AG04449 (cell line): ENCODE measurements at regions not wholly inside any gene's neighbourhood (a gene's known extent, or its start where the extent isn't known, plus 50 kb on each side); places are given as distances from the start of the nearest gene placed in this dataset.

Source experiments
- CTCF ChIA-PET: fragments of 350-600 bp; formaldehyde crosslinking; extraction: SDS; loops from one replicate; lab custom pipeline; 2021; ENCODE audit warnings: antibody characterized with exemption; lab: Yijun Ruan, JAX
- POLR2A ChIA-PET: fragments of 400-600, 350-600 bp; formaldehyde crosslinking; extraction: SDS; loops from one replicate; lab custom pipeline; 2020; ENCODE audit warnings: antibody characterized with exemption, inconsistent platforms; lab: Yijun Ruan, JAX
- DNase-seq: peaks from one replicate; pipeline ENCODE4 v3.0.0-alpha.2; 2010; ENCODE audit warnings: low read depth, low spot score
- H3K4me3 ChIP-seq: 2 replicates; pipeline ENCODE4 v1.5.1; 2011; ENCODE audit warnings: low read depth, mild to moderate bottlenecking, control low read depth, low read length
- CTCF ChIP-seq: IDR thresholded peaks from one replicate; pipeline ENCODE4 v1.5.1; 2011; ENCODE audit warnings: mild to moderate bottlenecking, moderate library complexity, low read length, control low read depth, inconsistent platforms; ENCODE audit not compliant: insufficient read depth; ENCODE audit errors: missing control alignments

- POLR2A ChIA-PET: no interaction called here
- no peak overlapping the region for H3K4me3 ChIP-seq
- DNase-seq: no peak
- CTCF ChIA-PET: no interaction called here
- TF ChIP-seq CTCF: no peak
Measured at GRCh38 chr9:99411479-99412115, 189.5 kb downstream of the SEC61B start.

- H3K4me3 ChIP-seq: no peak overlapping the region
- no peak for DNase-seq
- TF ChIP-seq CTCF: no peak
- POLR2A ChIA-PET: no interaction called here
- CTCF ChIA-PET: no interaction called here
Measured at GRCh38 chr9:99412606-99413005, 190.5 kb downstream of the SEC61B start.

DNA sequence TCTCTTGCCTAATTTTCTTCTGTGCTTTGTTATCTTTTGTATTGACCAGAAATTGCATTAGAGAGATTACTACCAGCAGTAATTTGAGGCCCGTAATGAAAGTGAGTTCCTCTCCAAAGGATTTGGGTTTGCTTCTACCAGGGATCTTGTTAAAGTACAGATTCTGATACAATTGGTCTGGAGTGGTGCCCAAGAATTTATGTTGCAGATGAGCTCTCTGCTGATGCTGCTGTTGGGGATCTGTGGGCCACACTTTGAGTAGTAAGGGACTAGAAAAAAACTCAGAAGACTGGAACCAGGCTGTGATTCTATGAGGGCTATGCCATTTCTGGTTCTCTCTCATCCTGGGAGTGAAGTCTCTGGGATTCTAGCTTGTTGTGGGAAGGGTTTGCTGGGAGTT lies 192.2 kb downstream of the SEC61B start:
- DNase-seq: no peak
- no peak overlapping the region for H3K4me3 ChIP-seq
- TF ChIP-seq CTCF: no peak
- POLR2A ChIA-PET: no interaction called here
- CTCF ChIA-PET: no interaction called here

DNA sequence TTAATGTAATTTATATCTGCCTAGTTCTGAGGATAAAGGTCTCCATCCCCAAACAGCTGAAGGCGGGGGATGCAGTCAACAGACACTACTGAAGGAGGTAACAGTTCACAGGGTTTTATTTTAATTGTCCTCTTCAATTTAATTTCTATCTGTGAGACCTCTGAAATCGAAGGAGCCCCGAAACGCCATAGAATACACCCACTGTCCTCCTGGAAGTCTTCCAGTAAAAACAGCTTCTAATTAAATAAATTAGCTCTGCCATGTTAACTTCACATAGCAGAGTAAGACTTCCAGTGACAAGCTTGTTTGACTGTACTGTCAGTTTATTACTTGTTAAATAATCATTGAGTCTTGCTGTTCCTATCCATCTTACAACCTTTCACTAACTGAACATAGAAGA lies 193.5 kb downstream of the SEC61B start:
- ChIA-PET CTCF (no interaction called here), POLR2A (no interaction called here)
- H3K4me3 ChIP-seq: no peak overlapping the region
- TF ChIP-seq CTCF: no peak
- no peak for DNase-seq

DNA sequence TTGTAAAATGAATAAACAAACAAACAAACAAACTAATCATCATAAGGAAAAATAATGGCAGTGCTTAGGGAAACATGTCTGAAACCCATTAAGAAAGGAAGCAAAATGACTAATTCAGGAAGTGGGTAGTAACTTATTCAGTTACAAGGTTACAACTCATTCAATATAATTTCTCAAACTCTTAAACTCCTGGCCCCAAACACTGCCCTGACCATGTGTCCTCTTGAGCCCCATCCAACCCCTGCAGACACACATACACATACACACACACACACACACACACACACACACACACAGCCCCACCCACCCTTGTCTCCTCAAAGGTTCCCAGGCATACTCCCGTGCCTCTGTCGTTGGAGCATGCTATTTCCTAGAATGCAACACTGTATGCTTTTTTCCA lies 193.9 kb downstream of the SEC61B start:
- POLR2A ChIA-PET: no interaction called here
- no peak overlapping the region for H3K4me3 ChIP-seq
- CTCF ChIA-PET: no interaction called here
- DNase-seq: no peak
- TF ChIP-seq CTCF: no peak

DNA sequence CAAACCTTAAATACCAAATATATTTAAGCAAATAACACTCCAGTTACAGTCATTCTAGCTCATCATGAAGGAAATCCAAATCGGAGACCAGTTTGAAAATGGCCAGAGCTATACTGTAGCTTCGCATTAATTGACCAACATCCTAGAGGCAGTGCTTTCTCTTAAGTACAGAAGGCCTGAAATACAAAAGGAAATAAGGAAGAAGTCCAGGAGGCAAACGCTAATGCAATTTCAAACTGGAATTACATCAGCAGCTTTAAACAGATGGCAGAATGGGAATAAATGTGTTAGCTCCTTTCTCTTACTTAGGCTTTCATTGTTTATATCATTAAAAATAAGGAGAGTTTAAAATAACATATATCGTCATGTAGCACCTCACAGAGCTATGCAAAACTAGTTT lies 197.0 kb downstream of the SEC61B start:
- no peak for TF ChIP-seq CTCF
- CTCF ChIA-PET: no interaction called here
- POLR2A ChIA-PET: no interaction called here
- DNase-seq: no peak
- H3K4me3 ChIP-seq: no peak overlapping the region
